HG03469 (cell line): ENCODE measurements at regions not wholly inside any gene's neighbourhood (a gene's known extent, or its start where the extent isn't known, plus 50 kb on each side); places are given as distances from the start of the nearest gene placed in this dataset.
"Not testable (repeated sequence)": the region's sequence is repeated elsewhere in the genome, so short reads cannot be mapped to it uniquely, and the experiment has no call there.

Experiments
- ATAC-seq: cut with Tn5 transposase; IDR thresholded peaks from one replicate; pipeline ENCODE4 v1.9.1; 2021; ENCODE audit warnings: mild to moderate bottlenecking, moderate library complexity, moderate number of reproducible peaks; ENCODE audit not compliant: unreplicated experiment

- ATAC-seq: no peak
These were observed 145.8 kb upstream of the RASGEF1B start for GRCh38 chr4:81617545-81617944.

- no peak for ATAC-seq
These were observed 139.5 kb upstream of the RASGEF1B start for GRCh38 chr4:81611221-81611620.

DNA sequence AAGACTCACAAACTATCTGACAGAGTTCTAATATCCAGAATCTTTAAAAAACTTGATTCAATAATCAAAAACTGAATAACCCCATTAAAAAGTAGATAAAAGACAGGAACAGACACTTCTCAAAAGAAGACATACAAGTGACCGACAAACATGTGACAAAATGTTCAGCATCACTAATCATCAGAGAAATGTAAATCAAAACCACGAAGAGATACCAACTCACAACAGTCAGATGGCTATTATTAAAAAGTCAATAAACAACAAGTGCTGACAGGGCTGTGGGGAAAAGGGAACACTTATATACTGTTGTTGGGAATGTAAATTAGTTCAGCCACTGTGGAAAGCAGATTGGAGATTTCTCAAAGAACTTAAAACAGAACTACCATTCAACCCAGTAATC, 138.1 kb upstream of the RASGEF1B start:
- ATAC-seq: no peak

DNA sequence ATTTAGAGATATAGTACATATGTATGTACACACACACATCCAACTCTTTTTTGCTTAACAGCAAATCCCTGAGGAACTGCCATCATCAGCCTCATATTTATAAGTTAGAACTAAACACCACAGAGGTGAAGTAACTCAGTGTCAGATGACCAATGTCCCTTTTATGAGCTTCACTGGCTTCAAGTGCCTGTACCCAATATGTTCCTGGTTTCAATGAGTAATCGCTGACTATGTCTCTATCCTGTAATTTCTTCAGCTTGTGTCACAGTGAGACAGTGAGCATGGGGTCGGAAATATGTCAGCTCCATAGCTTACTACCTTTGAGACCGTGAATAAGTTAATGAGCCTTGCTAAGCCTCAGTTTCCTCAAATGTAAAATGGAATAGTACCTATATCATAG, 136.2 kb upstream of the RASGEF1B start:
- ATAC-seq: no peak

DNA sequence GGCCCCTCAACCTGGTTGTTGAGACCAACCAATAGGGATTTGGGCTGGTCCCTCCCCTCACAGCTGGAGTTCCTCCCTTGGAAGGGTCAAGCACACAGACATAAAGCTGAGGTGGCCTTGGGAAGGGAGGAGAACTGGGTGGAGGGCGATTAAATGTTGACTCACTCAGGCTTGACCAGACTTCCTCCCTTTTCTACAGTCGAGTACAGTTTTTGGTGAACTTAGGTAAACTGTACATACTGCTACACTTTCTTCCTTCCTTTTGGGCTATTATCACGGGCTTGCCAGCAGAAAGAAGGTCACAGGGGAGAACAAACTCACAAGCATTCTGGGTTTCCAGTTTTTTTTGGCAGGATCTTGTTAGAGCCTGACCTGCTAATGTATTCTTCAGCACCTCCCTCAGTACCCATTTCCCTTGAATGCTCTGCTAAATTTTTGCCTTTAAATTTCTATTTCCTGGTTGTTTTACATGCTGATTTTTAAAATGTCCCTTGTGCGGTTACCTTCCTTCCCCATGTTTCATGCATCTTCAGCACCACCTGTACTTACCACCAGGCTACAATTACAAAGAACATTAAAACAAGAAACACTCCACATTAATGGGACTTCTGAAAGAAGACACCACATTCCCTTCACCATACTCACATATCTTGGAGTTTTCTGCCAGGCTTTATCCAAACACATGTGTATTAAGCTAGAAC, 135.2 kb upstream of the RASGEF1B start:
- no peak for ATAC-seq

DNA sequence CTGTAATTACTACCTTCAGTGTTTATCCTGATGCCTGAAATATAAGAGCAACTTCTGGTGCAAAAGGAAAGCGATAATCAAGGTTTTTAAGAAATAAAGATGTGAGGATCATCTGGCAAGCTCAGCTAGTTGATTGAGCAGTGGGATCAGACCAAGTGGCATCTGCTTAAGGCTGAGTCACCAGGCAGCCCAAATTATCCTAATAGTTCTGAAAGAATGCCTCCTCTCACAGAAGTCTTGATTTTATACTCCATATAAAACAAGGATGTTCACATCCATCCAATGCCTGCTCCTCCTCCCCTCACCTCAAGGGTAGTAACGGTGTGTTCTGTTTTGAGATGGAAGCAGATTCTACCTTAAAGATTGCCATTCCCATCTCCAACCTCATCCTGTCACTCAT, 134.5 kb upstream of the RASGEF1B start:
- ATAC-seq: no peak

GRCh38 chr4:81605271-81605670, 133.6 kb upstream of the RASGEF1B start:
- ATAC-seq: no peak

DNA sequence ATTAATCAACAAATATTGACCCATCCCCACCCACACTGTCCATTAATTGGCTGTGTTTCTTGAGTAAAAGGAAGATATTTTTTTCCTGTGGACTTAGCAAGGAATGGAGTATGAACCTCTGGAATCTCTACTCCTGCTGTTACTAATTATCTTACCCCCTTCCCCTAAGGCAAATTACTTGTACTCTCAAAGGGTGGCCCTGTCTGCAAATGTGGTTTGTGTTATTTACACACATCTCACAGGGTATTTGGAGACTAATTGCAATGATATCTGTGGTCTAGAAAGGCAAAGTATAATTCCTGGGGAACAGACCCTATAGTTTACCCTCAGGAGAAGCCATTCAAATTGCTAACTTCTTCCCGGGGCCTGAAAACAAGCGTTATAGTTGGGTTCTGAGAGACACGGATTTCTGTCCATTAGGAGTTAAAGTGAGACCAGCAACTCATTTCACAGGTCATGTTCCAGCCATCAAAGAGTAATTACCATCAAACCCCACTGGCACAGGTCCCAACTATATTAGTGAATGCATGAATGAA, 133.0 kb upstream of the RASGEF1B start:
- ATAC-seq: no peak

DNA sequence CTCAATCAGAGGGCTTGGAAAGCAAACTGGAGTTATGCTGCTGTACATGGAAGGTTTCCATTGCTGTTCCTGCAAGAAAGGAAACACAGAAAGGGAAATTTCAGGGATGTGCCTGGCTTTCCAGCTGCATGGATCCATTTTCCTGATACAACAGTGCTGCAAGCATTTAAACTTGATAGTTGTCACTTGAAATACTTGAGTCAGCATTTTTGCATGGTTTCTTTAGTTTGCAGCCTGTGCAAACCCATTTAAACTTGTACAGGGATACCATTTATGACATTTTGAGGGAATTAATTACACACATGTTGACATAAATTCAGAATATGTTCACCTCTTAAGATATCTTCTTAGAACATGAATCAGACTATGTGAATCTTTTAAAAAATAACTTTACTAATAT, 131.1 kb upstream of the RASGEF1B start:
- ATAC-seq: no peak

GRCh38 chr4:81601358-81601694, 129.6 kb upstream of the RASGEF1B start:
- no peak for ATAC-seq

DNA sequence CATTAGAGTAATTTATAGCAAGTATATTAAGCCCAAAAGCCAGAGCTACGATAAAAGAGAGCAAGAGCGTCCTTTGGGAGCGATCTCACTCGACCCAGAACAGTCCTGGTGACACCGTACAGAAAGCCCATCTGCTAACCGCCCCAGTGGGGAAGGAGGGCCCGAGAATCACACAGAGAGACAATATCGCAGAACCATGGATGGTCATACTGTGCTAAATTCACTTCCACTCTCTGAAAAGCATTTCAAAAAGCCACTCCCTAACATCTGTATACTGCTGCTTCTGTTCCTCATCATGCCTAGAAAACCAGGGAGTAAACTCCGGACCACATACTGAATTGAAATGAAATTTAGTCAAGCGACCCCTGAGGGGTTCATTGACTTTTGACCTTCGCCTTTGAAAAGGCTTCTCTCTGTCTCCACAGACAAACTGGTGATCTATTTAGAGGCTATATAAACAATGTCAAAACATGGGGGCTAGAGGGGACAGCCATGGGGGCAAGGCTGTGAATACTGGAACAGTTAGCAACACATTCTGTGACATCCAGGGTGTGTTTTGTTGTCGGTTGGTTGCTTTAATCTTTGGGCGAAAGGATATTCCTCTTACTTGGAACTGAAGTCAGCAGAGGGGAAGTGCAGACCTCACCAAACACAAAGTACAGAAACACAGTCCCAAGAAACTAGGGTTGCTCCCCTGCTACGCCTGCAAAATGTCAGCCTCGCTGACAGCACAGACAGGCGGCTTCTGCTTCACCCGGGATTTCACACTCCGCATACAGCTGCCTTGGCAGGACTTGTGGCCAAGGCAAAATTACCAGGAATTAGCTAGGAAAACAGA, 129.0 kb upstream of the RASGEF1B start:
- no peak for ATAC-seq

GRCh38 chr4:81599742-81600380, 128.2 kb upstream of the RASGEF1B start:
- ATAC-seq: no peak

DNA sequence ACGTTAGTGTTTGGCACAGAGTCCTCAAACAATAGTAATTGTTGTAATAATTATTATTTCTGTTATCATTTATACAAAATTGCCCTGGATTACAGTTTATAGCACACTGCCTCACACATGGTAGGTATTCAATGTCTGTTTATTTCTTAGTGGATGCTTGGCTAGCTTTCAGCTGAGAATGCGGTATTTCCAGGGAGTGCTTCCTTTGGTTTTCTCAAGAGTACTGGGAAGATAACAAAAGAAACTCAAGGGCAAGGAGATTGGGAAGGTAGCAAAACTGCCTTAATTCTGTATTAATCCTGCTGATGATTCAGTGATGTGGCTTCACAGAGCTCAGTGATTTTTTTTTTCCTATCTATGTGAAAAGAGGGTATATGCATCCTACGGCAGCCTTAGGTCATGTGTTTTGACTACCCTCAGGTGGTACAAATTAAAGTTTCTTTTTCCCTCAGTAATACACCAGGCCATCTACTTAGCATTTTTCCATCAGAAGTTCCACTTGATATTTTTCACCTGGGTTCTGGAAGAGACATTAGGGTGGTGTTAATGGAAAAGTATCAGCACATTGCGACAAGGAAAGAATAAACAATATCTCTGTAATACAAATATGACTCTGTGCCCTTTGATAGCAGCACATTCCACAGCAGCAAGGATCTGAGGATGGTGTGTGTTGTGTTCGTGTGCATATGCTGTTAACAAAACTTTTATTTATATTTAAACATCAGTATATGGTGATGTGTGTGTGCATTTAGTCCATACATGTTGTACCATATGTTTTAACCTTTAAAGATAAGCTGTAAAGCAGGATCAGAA, 124.3 kb upstream of the RASGEF1B start:
- ATAC-seq: no peak

- ATAC-seq: no peak
These were observed 123.6 kb upstream of the RASGEF1B start for GRCh38 chr4:81595287-81595686.

- no peak for ATAC-seq
These were observed 122.9 kb upstream of the RASGEF1B start for GRCh38 chr4:81594490-81595159.

DNA sequence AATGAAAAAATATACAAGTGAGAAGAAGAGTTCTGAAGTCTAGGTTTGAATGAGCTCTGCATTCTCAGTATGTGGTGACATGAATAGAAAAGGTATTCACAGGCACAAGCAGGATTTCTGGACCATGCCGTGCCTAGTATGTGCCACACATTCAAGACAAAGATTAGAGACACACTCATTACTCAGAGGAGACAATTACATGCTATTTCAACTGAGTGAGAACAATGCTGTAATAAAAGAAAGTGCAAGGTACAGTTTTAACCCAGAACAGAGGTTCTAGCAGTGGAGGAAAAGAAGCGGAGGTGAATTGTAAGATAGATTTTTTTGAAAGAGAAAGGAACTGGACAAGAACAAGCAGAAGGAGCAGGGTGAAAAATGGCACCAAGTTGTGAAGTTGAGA, 121.0 kb upstream of the RASGEF1B start:
- ATAC-seq: no peak

DNA sequence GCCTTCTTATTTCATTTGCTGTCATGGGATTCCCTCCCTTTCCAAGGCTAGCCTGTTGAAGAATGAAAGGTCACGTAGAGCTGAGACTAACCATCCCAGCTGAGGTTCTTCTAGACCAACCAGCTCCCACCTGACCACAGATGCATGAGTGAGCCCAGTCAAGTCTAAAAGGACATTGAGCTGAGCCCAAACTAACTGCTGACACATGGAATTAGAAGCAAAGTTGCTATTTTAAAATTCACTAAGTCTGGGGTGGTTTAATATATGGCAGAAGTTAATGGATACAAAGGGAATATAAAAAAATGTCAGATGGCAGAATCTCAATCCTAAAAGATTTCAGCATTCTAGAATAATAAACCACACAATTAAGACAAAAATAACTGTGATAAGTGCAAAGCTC, 118.9 kb upstream of the RASGEF1B start:
- no peak for ATAC-seq

DNA sequence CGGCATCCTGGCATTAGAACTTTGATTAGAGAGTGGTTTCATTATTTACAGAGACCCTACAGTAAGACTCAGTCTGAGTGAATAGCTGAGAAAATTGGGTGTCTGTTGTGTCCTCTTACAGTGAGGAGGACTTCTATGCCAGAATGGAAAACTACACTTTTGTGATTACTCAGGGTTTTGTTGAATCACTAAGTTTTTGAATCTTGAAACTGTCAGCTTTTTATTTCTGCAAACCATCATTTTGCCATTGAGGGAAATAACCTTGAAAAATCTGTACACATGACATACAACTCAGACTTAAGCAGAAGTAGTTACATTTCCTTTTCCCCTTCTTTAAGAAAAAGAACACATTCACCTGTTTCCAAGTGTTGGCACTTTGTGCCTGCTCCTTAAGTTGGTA, 117.6 kb upstream of the RASGEF1B start:
- no peak for ATAC-seq

- ATAC-seq: no peak
These were observed 115.0 kb upstream of the RASGEF1B start for GRCh38 chr4:81586706-81587105.

DNA sequence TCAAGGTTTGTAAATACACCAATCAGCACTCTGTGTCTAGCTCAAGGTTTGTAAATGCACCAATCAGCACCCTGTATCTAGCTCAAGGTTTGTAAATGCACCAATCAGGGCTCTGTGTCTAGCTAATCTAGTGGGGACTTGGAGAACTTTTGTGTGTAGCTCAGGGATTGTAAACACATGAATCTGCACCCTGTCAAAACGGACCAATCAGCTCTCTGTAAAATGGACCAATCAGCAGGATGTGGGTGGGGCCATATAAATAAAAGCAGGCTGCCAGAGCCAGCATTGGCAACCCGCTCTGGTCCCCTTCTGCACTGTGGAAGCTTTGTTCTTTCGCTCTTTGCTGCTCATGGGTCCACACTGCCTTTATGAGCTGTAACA, 109.3 kb upstream of the RASGEF1B start:
- ATAC-seq: not testable (repeated sequence)
